Stimulated activated CD4-positive, alpha-beta T cell treated with anti-CD3 and anti-CD28 coated beads, TNF-alpha, amount 100 ng/mL, for 1 hour (primary cell): ENCODE measurements at regions not wholly inside any gene's neighbourhood (a gene's known extent, or its start where the extent isn't known, plus 50 kb on each side); places are given as distances from the start of the nearest gene placed in this dataset.
"Not testable (repeated sequence)": the region's sequence is repeated elsewhere in the genome, so short reads cannot be mapped to it uniquely, and the experiment has no call there.

Experiments
- DNase-seq, 3 donors: peaks; one replicate each; pipeline ENCODE4 v3.0.0-alpha.2; 2020; ENCODE audit warnings: low read depth in 3 of 3, low spot score in 1 of 3

DNA sequence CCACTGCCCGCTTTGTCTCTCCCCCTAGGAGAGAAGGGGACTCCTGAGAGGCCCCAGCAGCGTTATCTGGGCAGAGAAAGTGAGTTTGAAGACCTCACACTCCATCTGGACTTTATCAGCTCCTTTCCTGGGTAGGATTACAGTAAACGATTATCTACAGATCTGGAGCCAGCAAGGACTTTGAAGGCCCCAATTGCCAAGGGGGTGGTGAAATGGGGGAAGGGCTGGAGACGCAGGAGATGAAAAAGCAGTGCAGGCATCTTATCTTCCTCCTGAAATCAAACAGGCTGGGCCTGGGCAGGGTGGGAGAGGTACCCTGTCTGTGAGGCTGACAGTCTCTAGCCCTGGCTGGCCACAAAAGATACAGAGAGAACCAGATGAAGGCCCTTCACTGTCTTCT lies 105.8 kb upstream of the MSX2 start:
- DNase-seq, result no peak

- DNase-seq, result no peak
These were observed 102.3 kb upstream of the MSX2 start for GRCh38 chr5:174622067-174622466.

- no peak for DNase-seq
These were observed 101.4 kb upstream of the MSX2 start for GRCh38 chr5:174623018-174623417.

GRCh38 chr5:174623433-174624019 lies 100.9 kb upstream of the MSX2 start:
- DNase-seq, result no peak

GRCh38 chr5:174624733-174625522 lies 99.5 kb upstream of the MSX2 start:
- no peak for DNase-seq

DNA sequence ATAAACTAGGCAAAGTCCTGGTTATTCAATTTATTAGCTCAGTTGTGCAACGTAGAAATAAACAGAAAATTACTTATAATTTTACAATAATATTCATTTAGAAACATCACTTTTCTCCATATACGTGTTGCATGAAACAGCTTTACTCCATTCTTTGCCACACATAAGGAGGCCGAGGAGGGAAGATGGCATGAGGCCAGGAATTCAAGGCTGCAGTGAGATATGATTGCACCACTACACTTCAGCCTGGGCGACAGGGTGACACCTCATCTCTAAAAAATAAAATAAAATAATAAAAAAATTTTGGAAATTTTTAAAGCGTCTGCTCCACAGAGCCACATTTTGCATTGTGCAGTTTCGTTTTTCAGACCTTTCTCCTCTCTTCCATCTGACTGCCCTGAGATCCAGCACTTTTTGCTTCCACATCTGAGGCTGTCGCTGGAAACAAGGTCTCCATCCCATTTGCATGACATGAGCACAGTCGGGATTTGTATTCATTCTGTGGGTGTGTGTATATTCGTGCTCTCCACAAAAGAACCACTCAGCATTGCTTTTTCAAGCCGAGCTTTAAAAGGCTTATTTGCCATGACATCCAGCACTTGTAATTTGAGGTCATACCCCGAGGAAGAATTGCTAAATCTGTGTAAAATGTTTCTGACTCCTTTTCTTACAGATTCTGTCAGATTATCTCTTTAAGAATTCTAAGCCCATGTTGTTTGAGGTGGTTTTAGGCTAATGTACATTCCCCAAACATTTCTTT lies 98.6 kb upstream of the MSX2 start:
- no peak for DNase-seq

DNA sequence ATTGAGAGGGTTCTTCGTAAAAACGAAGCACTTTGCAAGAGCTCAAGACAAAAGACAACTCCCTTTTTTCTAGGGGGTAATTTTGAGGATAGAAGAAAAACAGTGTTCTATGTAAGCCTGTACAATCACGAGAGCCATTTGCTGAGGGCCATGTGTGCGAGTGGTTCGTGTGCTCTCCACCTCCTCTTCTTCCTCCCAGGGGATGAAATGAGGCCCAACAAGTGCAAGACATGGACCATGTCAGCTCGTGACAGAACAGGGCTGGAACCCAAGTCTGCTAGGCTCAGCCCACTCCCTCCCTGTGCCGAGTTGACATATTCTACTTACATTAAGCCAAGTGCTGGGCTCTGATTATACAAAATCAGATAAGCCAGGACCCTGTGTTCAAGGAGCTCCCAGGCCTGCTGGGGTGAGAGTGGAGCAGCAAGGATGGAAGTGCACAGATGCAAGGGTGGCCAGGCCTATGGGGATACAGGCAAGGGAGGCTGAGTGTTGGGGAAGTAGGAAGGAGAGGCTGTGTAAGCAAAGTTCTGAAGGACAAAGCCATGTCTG lies 97.9 kb upstream of the MSX2 start:
- no peak for DNase-seq

- no peak for DNase-seq
These were observed 88.3 kb upstream of the MSX2 start for GRCh38 chr5:174636094-174636493.

- DNase-seq, result no peak
These were observed 81.5 kb upstream of the MSX2 start for GRCh38 chr5:174642816-174643405.

- DNase-seq, result no peak
These were observed 79.9 kb upstream of the MSX2 start for GRCh38 chr5:174644436-174644835.

GRCh38 chr5:174644923-174645322 lies 79.5 kb upstream of the MSX2 start:
- DNase-seq, result no peak

- no peak for DNase-seq
These were observed 78.7 kb upstream of the MSX2 start for GRCh38 chr5:174645677-174646076.

DNA sequence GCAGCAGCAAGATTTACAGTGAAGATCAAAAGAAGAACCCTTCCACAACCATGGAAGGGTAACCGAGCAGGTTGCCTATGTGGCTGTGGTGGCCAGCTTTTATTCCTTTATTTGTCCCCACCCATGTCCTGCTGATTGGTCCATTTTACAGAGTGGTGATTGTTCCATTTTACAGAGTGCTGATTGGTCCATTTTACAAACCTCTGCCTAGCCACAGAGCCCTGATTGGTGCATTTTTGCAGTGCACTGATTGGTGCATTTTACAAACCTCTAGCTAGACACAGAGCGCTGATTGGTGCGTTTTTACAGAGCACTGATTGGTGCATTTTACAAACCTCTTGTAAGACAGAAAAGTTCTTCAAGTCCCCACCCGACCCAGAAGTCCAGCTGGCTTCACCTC lies 75.8 kb upstream of the MSX2 start:
- DNase-seq, result not testable (repeated sequence)

- no peak for DNase-seq
These were observed 75.0 kb upstream of the MSX2 start for GRCh38 chr5:174649391-174649790.

DNA sequence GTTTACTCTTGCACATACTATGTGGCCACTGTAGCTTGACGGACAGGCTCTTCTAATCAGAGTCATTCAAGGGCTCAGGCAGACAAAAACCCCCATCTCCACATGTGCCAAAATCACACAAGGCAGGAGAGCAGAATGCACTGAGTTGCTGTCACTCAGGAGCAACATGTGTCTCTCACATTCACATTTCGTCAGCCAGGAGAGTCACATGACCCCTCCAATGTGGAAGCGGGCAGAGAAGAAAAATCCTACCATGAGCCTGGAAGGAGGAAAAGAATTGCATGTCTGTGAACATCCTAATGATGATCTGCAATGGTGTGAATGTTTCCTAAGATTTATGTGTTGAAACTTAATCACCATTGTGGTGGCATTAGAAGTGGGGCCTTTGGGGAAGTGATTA lies 69.9 kb upstream of the MSX2 start:
- no peak for DNase-seq

DNA sequence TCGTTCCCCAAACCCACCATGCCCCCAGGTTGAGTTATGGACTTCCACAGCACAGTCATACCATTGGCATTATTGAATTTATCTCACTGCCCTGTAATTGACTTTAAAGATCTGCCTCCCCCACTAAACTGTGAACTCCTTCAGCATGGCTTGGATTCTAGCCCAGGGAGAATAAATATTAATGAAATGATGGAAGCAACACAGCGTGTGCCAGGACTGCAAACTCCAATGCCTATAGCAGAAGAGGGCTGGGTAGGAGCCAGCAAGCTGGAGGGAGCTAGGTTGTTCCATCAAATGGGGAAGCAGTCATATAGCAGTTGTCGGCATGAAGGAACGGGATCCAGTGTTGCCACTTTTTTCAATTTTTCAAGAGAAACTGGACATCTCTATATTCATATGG lies 69.0 kb upstream of the MSX2 start:
- DNase-seq, result no peak

- DNase-seq, result no peak
These were observed 60.1 kb upstream of the MSX2 start for GRCh38 chr5:174664180-174664850.

DNA sequence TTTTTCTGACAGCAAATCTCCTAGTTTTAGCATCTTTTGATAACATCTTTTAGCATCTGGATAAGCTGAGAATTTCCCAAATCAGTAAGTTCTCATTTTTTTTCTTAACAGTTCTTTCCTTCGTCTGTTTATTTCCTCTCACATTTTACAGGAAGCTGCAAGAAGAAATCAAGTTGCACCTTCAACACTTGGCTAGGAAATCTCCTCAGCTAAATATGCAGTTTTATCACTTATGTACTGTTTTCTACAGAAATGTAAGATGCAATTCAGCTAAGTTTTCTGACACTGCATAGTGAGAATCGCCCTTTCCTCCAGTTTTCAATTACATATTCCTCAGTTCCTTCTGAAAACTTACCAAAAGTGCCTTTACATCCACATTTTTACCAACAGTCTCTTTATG lies 59.0 kb upstream of the MSX2 start:
- no peak for DNase-seq

DNA sequence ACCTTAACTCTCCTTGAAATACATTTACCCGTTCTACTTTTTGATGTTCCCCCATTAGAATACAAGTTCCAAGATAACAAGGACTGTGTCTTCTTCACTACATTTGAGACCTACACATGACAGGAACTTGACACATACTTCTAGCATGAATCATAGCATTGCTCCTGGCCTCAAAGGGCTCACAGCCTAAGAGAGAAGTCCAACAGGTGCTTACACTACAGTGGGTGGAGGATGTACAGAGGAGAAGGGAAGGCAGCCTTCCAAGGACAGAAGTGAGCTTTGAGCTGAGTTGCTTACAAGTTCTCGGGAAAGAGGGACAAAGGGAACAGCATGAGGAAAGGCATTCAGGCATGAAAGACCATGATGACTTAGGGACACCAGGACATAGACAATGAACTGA lies 56.9 kb upstream of the MSX2 start:
- no peak for DNase-seq

GRCh38 chr5:174668349-174668748 lies 56.0 kb upstream of the MSX2 start:
- DNase-seq, result no peak
